HG03457 (cell line): ENCODE measurements at regions not wholly inside any gene's neighbourhood (a gene's known extent, or its start where the extent isn't known, plus 50 kb on each side); places are given as distances from the start of the nearest gene placed in this dataset.
"Not testable (repeated sequence)": the region's sequence is repeated elsewhere in the genome, so short reads cannot be mapped to it uniquely, and the experiment has no call there.

ENCODE experiments used
- ATAC-seq: cut with Tn5 transposase; IDR thresholded peaks from one replicate; pipeline ENCODE4 v1.9.1; 2021; ENCODE audit warnings: moderate number of reproducible peaks; ENCODE audit not compliant: unreplicated experiment

- no peak for ATAC-seq
Observed at GRCh38 chr18:29465526-29465925, 1288.6 kb upstream of the CDH2 start.

- ATAC-seq: no peak
Observed at GRCh38 chr18:29459972-29460371, 1283.0 kb upstream of the CDH2 start.

GRCh38 chr18:29457316-29457889, 1280.5 kb upstream of the CDH2 start:
- no peak for ATAC-seq

- no peak for ATAC-seq
Observed at GRCh38 chr18:29449424-29449823, 1272.5 kb upstream of the CDH2 start.

GRCh38 chr18:29439398-29439797, 1262.5 kb upstream of the CDH2 start:
- no peak for ATAC-seq

GRCh38 chr18:29436459-29436858, 1259.5 kb upstream of the CDH2 start:
- ATAC-seq: no peak

GRCh38 chr18:29434650-29435049, 1257.7 kb upstream of the CDH2 start:
- ATAC-seq: no peak

GRCh38 chr18:29430416-29430815, 1253.5 kb upstream of the CDH2 start:
- no peak for ATAC-seq

- ATAC-seq: no peak
Observed at GRCh38 chr18:29418136-29418535, 1241.2 kb upstream of the CDH2 start.

- no peak for ATAC-seq
Observed at GRCh38 chr18:29406996-29407395, 1230.1 kb upstream of the CDH2 start.

GRCh38 chr18:29397536-29397935, 1220.6 kb upstream of the CDH2 start:
- ATAC-seq: no peak

GRCh38 chr18:29383311-29384273, 1206.7 kb upstream of the CDH2 start:
- peak; percentile 72 for ATAC-seq

- no peak for ATAC-seq
Observed at GRCh38 chr18:29378651-29379136, 1201.8 kb upstream of the CDH2 start.

- no peak for ATAC-seq
Observed at GRCh38 chr18:29377346-29377745, 1200.4 kb upstream of the CDH2 start.

GRCh38 chr18:29373000-29373399, 1196.1 kb upstream of the CDH2 start:
- no peak for ATAC-seq

GRCh38 chr18:29361843-29362242, 1184.9 kb upstream of the CDH2 start:
- no peak for ATAC-seq

- not testable (repeated sequence) for ATAC-seq
Observed at GRCh38 chr18:29360659-29361058, 1183.7 kb upstream of the CDH2 start.

GRCh38 chr18:29359222-29359621, 1182.3 kb upstream of the CDH2 start:
- not testable (repeated sequence) for ATAC-seq

GRCh38 chr18:29351171-29351570, 1174.2 kb upstream of the CDH2 start:
- ATAC-seq: no peak

- no peak for ATAC-seq
Observed at GRCh38 chr18:29328932-29329331, 1152.0 kb upstream of the CDH2 start.

- ATAC-seq: no peak
Observed at GRCh38 chr18:29326214-29326613, 1149.3 kb upstream of the CDH2 start.

GRCh38 chr18:29321561-29321960, 1144.6 kb upstream of the CDH2 start:
- ATAC-seq: no peak
